OCI-LY1 (cell line): ENCODE measurements at regions not wholly inside any gene's neighbourhood (a gene's known extent, or its start where the extent isn't known, plus 50 kb on each side); places are given as distances from the start of the nearest gene placed in this dataset.

Experiments
- EZH2 ChIP-seq: fragments of 200-600 bp; sonication (generic), shearing (Covaris generic); IDR thresholded peaks from 2 replicates; pipeline ENCODE4 v1.8.0; 2017; ENCODE audit warnings: borderline replicate concordance, mixed run types, mild to moderate bottlenecking, antibody characterized with exemption, low read length, moderate library complexity, mixed read lengths
- TF ChIP-seq, protein P1 (sequence below): fragments of 200-600 bp; sonication (generic), shearing (Covaris generic); IDR thresholded peaks from 2 replicates; pipeline ENCODE4 v1.5.1; 2017; ENCODE audit warnings: mild to moderate bottlenecking, antibody characterized with exemption, low read length, moderate library complexity, mixed read lengths

DNA sequence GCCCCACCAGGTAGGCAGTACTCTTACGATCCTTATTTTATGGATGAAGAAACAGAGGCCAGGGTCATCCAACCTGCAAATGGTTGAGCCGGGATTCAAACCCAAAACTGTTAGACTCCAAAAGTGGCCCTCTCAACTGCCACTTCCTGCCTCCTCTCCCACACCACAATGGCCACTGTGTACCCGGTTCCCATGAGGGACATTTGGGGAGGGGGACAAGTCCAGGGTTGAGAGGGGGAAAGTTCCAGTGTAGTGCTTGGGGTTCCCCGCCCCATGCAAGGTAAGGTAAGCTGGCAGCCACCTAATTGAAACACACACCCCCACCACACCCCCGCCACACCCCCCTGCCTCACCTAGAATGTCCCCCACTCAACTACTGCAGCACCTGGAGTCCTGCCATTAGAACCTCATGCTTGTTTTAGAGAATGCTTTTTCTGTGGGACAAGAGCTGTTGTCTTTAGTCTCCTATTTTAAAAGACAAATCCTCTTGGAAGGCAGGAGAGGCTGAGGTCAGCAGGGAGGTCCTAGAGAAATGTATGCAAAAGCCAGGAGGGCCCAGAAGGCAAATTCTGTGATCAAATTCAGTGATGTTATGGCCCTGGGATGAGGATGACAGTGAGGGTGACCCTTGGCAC lies 145.2 kb downstream of the ZFP36L2 start:
- TF ChIP-seq, protein P1, sequence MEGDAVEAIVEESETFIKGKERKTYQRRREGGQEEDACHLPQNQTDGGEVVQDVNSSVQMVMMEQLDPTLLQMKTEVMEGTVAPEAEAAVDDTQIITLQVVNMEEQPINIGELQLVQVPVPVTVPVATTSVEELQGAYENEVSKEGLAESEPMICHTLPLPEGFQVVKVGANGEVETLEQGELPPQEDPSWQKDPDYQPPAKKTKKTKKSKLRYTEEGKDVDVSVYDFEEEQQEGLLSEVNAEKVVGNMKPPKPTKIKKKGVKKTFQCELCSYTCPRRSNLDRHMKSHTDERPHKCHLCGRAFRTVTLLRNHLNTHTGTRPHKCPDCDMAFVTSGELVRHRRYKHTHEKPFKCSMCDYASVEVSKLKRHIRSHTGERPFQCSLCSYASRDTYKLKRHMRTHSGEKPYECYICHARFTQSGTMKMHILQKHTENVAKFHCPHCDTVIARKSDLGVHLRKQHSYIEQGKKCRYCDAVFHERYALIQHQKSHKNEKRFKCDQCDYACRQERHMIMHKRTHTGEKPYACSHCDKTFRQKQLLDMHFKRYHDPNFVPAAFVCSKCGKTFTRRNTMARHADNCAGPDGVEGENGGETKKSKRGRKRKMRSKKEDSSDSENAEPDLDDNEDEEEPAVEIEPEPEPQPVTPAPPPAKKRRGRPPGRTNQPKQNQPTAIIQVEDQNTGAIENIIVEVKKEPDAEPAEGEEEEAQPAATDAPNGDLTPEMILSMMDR: no peak
- TF ChIP-seq EZH2: no peak
